ENCODE measurements at regions not wholly inside any gene's neighbourhood (a gene's known extent, or its start where the extent isn't known, plus 50 kb on each side); places are given as distances from the start of the nearest gene placed in this dataset.

GRCh38 chr4:44016570-44017421 is 431.8 kb downstream of the KCTD8 start:
- Histone ChIP-seq H3K27me3 (ENCODE audit: insufficient read depth, low read length) (no peaks in the 10 kb centered on the region), H2AFZ (ENCODE audit: low read depth, low read length) (no peak overlapping the region), H3K4me3 (ENCODE audit: insufficient read depth, low read depth, low read length) (no peak overlapping the region), H3K9ac (ENCODE audit: low read length) (no peak overlapping the region), H4K20me1 (ENCODE audit: insufficient read depth, low read length) (no peaks in the 10 kb centered on the region), H3K4me2 (ENCODE audit: low read length) (peak overlapping the region; percentile 19), H3K27ac (ENCODE audit: low read depth, low read length) (no peak overlapping the region), H3K36me3 (ENCODE audit: insufficient read depth, low read length) (no peaks in the 10 kb centered on the region), H3K9me3 (ENCODE audit: insufficient read depth, low read depth, low read length) (no peaks in the 10 kb centered on the region), H3K79me2 (ENCODE audit: insufficient read depth, low read length) (no peaks in the 10 kb centered on the region), H3K4me1 (ENCODE audit: insufficient read depth, low read length) (no peaks in the 10 kb centered on the region)
- Mint-ChIP-seq H3K27ac (ENCODE audit: unreplicated experiment) (no peak overlapping the region), H3K36me3 (ENCODE audit: low read depth, unreplicated experiment) (no peaks in the 10 kb centered on the region), H3K27me3 (ENCODE audit: low read depth, unreplicated experiment) (no peaks in the 10 kb centered on the region), H3K9me3 (ENCODE audit: unreplicated experiment) (peaks cover 6% of the 10 kb centered on the region), H3K4me1 (ENCODE audit: low read depth, unreplicated experiment) (no peaks in the 10 kb centered on the region), H3K4me3 (ENCODE audit: unreplicated experiment) (no peak overlapping the region)
- TF ChIP-seq EZH2 (IDR thresholded peaks at IDR 0.05; ENCODE audit: insufficient read depth, low read length) (no peak), CTCF (IDR thresholded peaks at IDR 0.05; ENCODE audit: insufficient read depth, low read depth, low read length) (no peak)
- FAIRE-seq (no peak), DNase-seq (ENCODE audit: low read depth) (peak; percentile 25)

- H2AFZ ChIP-seq (ENCODE audit: low read depth, low read length): no peak overlapping the region
- H3K9me3 ChIP-seq (ENCODE audit: insufficient read depth, low read depth, low read length): no peaks in the 10 kb centered on the region
- no peaks in the 10 kb centered on the region for H3K27me3 ChIP-seq (ENCODE audit: insufficient read depth, low read length)
- H3K79me2 ChIP-seq (ENCODE audit: insufficient read depth, low read length): no peaks in the 10 kb centered on the region
- H3K9ac ChIP-seq (ENCODE audit: low read length): peak overlapping the region; percentile 14
- no peak overlapping the region for H3K27ac ChIP-seq (ENCODE audit: low read depth, low read length)
- no peak for DNase-seq (ENCODE audit: low read depth)
- Mint-ChIP-seq H3K27ac (ENCODE audit: unreplicated experiment) (no peak overlapping the region), H3K4me3 (ENCODE audit: unreplicated experiment) (no peak overlapping the region), H3K4me1 (ENCODE audit: low read depth, unreplicated experiment) (no peaks in the 10 kb centered on the region), H3K36me3 (ENCODE audit: low read depth, unreplicated experiment) (no peaks in the 10 kb centered on the region), H3K27me3 (ENCODE audit: low read depth, unreplicated experiment) (no peaks in the 10 kb centered on the region), H3K9me3 (ENCODE audit: unreplicated experiment) (peaks cover 6% of the 10 kb centered on the region)
- no peaks in the 10 kb centered on the region for H3K36me3 ChIP-seq (ENCODE audit: insufficient read depth, low read length)
- no peak for TF ChIP-seq CTCF (IDR thresholded peaks at IDR 0.05; ENCODE audit: insufficient read depth, low read depth, low read length)
- no peak overlapping the region for H3K4me2 ChIP-seq (ENCODE audit: low read length)
- no peak for FAIRE-seq
- no peak overlapping the region for H3K4me3 ChIP-seq (ENCODE audit: insufficient read depth, low read depth, low read length)
- no peaks in the 10 kb centered on the region for H4K20me1 ChIP-seq (ENCODE audit: insufficient read depth, low read length)
- H3K4me1 ChIP-seq (ENCODE audit: insufficient read depth, low read length): no peaks in the 10 kb centered on the region
These were observed 431.2 kb downstream of the KCTD8 start for GRCh38 chr4:44017422-44017739.

- Mint-ChIP-seq H3K27me3 (ENCODE audit: low read depth, unreplicated experiment) (no peaks in the 10 kb centered on the region), H3K4me3 (ENCODE audit: unreplicated experiment) (no peak overlapping the region), H3K36me3 (ENCODE audit: low read depth, unreplicated experiment) (no peaks in the 10 kb centered on the region), H3K4me1 (ENCODE audit: low read depth, unreplicated experiment) (no peaks in the 10 kb centered on the region), H3K27ac (ENCODE audit: unreplicated experiment) (no peak overlapping the region), H3K9me3 (ENCODE audit: unreplicated experiment) (peaks cover 3% of the 10 kb centered on the region)
- FAIRE-seq: no peak
- no peaks in the 10 kb centered on the region for H4K20me1 ChIP-seq (ENCODE audit: insufficient read depth, low read length)
- no peaks in the 10 kb centered on the region for H3K4me1 ChIP-seq (ENCODE audit: insufficient read depth, low read length)
- H3K27ac ChIP-seq (ENCODE audit: low read depth, low read length): no peak overlapping the region
- no peak overlapping the region for H2AFZ ChIP-seq (ENCODE audit: low read depth, low read length)
- no peaks in the 10 kb centered on the region for H3K9me3 ChIP-seq (ENCODE audit: insufficient read depth, low read depth, low read length)
- no peak for DNase-seq (ENCODE audit: low read depth)
- no peak for TF ChIP-seq EZH2 (IDR thresholded peaks at IDR 0.05; ENCODE audit: insufficient read depth, low read length)
- TF ChIP-seq CTCF (IDR thresholded peaks at IDR 0.05; ENCODE audit: insufficient read depth, low read depth, low read length): no peak
- no peak overlapping the region for H3K4me3 ChIP-seq (ENCODE audit: insufficient read depth, low read depth, low read length)
- no peaks in the 10 kb centered on the region for H3K27me3 ChIP-seq (ENCODE audit: insufficient read depth, low read length)
- no peak overlapping the region for H3K4me2 ChIP-seq (ENCODE audit: low read length)
- H3K36me3 ChIP-seq (ENCODE audit: insufficient read depth, low read length): no peaks in the 10 kb centered on the region
- H3K9ac ChIP-seq (ENCODE audit: low read length): no peak overlapping the region
- H3K79me2 ChIP-seq (ENCODE audit: insufficient read depth, low read length): no peaks in the 10 kb centered on the region
These were observed 428.9 kb downstream of the KCTD8 start for GRCh38 chr4:44019721-44020120.
